Brain microvascular endothelial cell (primary cell): ENCODE measurements at regions not wholly inside any gene's neighbourhood (a gene's known extent, or its start where the extent isn't known, plus 50 kb on each side); places are given as distances from the start of the nearest gene placed in this dataset.

Source experiments
- DNase-seq: peaks from one replicate; pipeline ENCODE4 v3.0.0-alpha.2; 2020
- H3K27ac ChIP-seq: fragments of 250-450 bp; sonication (Bioruptor Pico); 2 replicates; pipeline ENCODE4 v1.5.1; 2020; ENCODE audit warnings: mild to moderate bottlenecking, moderate library complexity
- H3K27me3 ChIP-seq: fragments of 250-450 bp; sonication (Bioruptor Pico); replicated peaks from 2 replicates; pipeline ENCODE4 v1.5.1; 2020; ENCODE audit warnings: mild to moderate bottlenecking
- H3K36me3 ChIP-seq: fragments of 250-450 bp; sonication (Bioruptor Pico); replicated peaks from 2 replicates; pipeline ENCODE4 v1.5.1; 2020; ENCODE audit warnings: mild to moderate bottlenecking
- H3K4me3 ChIP-seq: 2 replicates; pipeline ENCODE4 v1.5.1; 2011; ENCODE audit warnings: low read depth, mild to moderate bottlenecking, control low read depth, low read length, moderate library complexity
- CTCF ChIP-seq: IDR thresholded peaks from 2 replicates; pipeline ENCODE4 v1.5.1; 2011; ENCODE audit warnings: low read depth, mild to moderate bottlenecking, moderate library complexity, low read length, control low read depth, inconsistent platforms; ENCODE audit errors: missing control alignments
- in situ Hi-C: cut with HindIII; loops from 2 replicates; pipeline ENCODE4 v1.10.0; 2017; ENCODE audit warnings: low sequenced_read_pairs, low pct_ligation_motif_present

- H3K27me3 ChIP-seq: no peaks in the 10 kb centered on the region
- no peak for DNase-seq
- H3K27ac ChIP-seq: no peak overlapping the region
- H3K4me3 ChIP-seq: no peak overlapping the region
- TF ChIP-seq CTCF: no peak
- no peaks in the 10 kb centered on the region for H3K36me3 ChIP-seq
- in situ Hi-C loops: no loop called here
Measured at GRCh38 chr2:191627518-191627917, 50.4 kb upstream of the NABP1 start.
